ENCODE measurements at regions not wholly inside any gene's neighbourhood (a gene's known extent, or its start where the extent isn't known, plus 50 kb on each side); places are given as distances from the start of the nearest gene placed in this dataset.

- WGBS: 75% methylated on average over 3 of the region's 3 CpGs
- no peaks in the 10 kb centered on the region for H3K4me1 ChIP-seq (ENCODE audit: control insufficient read depth in 4 of 4, insufficient read depth in 4 of 4, low read length in 3 of 4)
- TF ChIP-seq CTCF (IDR thresholded peaks at IDR 0.05; ENCODE audit: low read depth, low read length, missing input control): no peak
- TF ChIP-seq ZBTB33 (IDR thresholded peaks at IDR 0.05): no peak
- TF ChIP-seq ATF3 (IDR thresholded peaks at IDR 0.05): no peak
- no peak for TF ChIP-seq MAX (IDR thresholded peaks at IDR 0.05)
- TF ChIP-seq RAD21 (IDR thresholded peaks at IDR 0.05): no peak
- no peak for TF ChIP-seq EGR1 (IDR thresholded peaks at IDR 0.05; ENCODE audit: low read depth in 2 of 2)
- no peak for TF ChIP-seq REST (IDR thresholded peaks at IDR 0.05)
- no peaks in the 10 kb centered on the region for H3K27me3 ChIP-seq (ENCODE audit: control insufficient read depth in 4 of 4, insufficient read depth in 4 of 4, low read length in 3 of 4)
- no peaks in the 10 kb centered on the region for H3K36me3 ChIP-seq (ENCODE audit: control insufficient read depth in 4 of 4, insufficient read depth in 3 of 4, low read depth in 1 of 4, low read length in 3 of 4)
- no peak overlapping the region for H3K9ac ChIP-seq (ENCODE audit: low read depth in 1 of 2, low read length in 2 of 2)
- no peak overlapping the region for H3K4me3 ChIP-seq (ENCODE audit: low read depth in 1 of 3, low read length in 3 of 3)
- H3K27ac ChIP-seq (ENCODE audit: low read depth in 1 of 2, low read length in 2 of 2): no peak overlapping the region
- H3K9me3 ChIP-seq (ENCODE audit: control insufficient read depth in 4 of 4, low read length in 3 of 4): no peaks in the 10 kb centered on the region
- DNase-seq (ENCODE audit: low spot score): no peak
Observed at GRCh38 chr18:61943175-61943964, 50.6 kb upstream of the RNF152 start.
